Heart right ventricle (tissue), 16 donors: ENCODE measurements at regions not wholly inside any gene's neighbourhood (a gene's known extent, or its start where the extent isn't known, plus 50 kb on each side); places are given as distances from the start of the nearest gene placed in this dataset.
A peak's percentile ranks its signal among the peaks of the same experiment; 100 is the strongest.

ENCODE experiments used
- ATAC-seq, 8 donors: fragments of 200-7000 bp; cut with Tn5 transposase; one replicate each; pipeline ENCODE4 v1.9.1; 2020; ENCODE audit warnings: mild to moderate bottlenecking in 8 of 8, moderate library complexity in 8 of 8, moderate number of reproducible peaks in 1 of 8
- DNase-seq, 2 donors: peaks; one replicate each; pipeline ENCODE4 v3.0.0-alpha.2; 2020
- H3K27ac ChIP-seq, 10 donors: fragments of 200-600 bp; sonication (generic) in 2 of 10; one replicate each; pipeline versions ENCODE4 v1.5.0 to v1.8.0; 2020 to 2022; ENCODE audit warnings: mild to moderate bottlenecking in 3 of 10
- H3K27me3 ChIP-seq, 7 donors: fragments of 200-600 bp; one replicate each; pipeline ENCODE4 v1.8.0; 2021 to 2022; ENCODE audit warnings: mild to moderate bottlenecking in 2 of 7
- H3K36me3 ChIP-seq, 9 donors: fragments of 200-600 bp; sonication (generic) in 1 of 9; one replicate each; pipeline versions ENCODE4 v1.5.0 to v1.8.0; 2020 to 2022; ENCODE audit warnings: mild to moderate bottlenecking in 2 of 9
- H3K4me1 ChIP-seq, 9 donors: fragments of 200-600 bp; sonication (generic) in 1 of 9; one replicate each; pipeline versions ENCODE4 v1.5.0 to v1.8.0; 2020 to 2022; ENCODE audit warnings: mild to moderate bottlenecking in 4 of 9
- H3K4me3 ChIP-seq, 10 donors: fragments of 200-600 bp; sonication (generic) in 2 of 10; one replicate each; pipeline versions ENCODE4 v1.5.0 to v1.8.0; 2020 to 2022; ENCODE audit warnings: mild to moderate bottlenecking in 7 of 10, moderate library complexity in 2 of 10
- H3K9me3 ChIP-seq, 11 donors: fragments of 200-600 bp in 10 of 11; sonication (generic) in 2 of 11; one replicate each; pipeline versions ENCODE4 v1.5.0 to v1.8.0; 2013 to 2022; ENCODE audit warnings: mild to moderate bottlenecking in 2 of 11, control low read depth in 1 of 11, moderate library complexity in 1 of 11
- CTCF ChIP-seq, 9 donors: fragments of 200-600 bp; sonication (generic) in 2 of 9; IDR thresholded peaks; one replicate each; pipeline versions ENCODE4 v1.5.0 to v1.8.0; 2021 to 2022; ENCODE audit warnings: antibody characterized with exemption in 9 of 9, mild to moderate bottlenecking in 5 of 9, moderate library complexity in 1 of 9
- WGBS, 2 donors: extraction: QIAGEN DNeasy Blood & Tissue Kit; methylation state at CpG; one replicate each; pipeline ENCODE4 v1.1.7; 2013; ENCODE audit warnings: inconsistent platforms in 1 of 2; 5-methylcytosine and 5-hydroxymethylcytosine counted together
- intact Hi-C, 10 donors: fragments of 100-400 bp; cut with DNase I; formaldehyde crosslinking; loops; one replicate each; pipeline versions ENCODE4 v1.11.1 to v1.14.2; 2022
- donor health status: Arrhythmogenic right ventricular cardiomyopathy.
- donor health status: ischemic (EF 13 %, LVEDD 7.1; RV severe dilation, severe dysfunction).
- donor health status: healthy with polysubstance abuse.
- donor health status: DM: no; HTN: yes; CAD: no.
- donor health status: DM: no; HTN: no; CAD: no.
- donor health status: ischemic (EF 25% LVEDD 6.9; RV normal size, moderate dysfunction).
- donor health status: ischemic (EF 25% LVEDD 5.7; RV mildly dilated, moderate dysfunction).
- donor health status: healthy.
- donor health status: DM: yes; HTN: yes; CAD: no.
- donor health status: Ischemic cardiomyopathy.
- donor health status: ischemic (EF 35%, LVEDD 5.7; RV mildly dilated, moderate dysfunction).
- donor health status: nonischemic (EF 11% LVEDD 7.7; RV severe dilation, severe dysfunction).
- donor health status: DM: yes; HTN: yes; CAD: no.
- donor health status: PGD.
- donor health status: ischemic (EF 29% LVEDD 5.4; RV normal size, mild dysfunction).
- donor health status: nonischemic (EF 23%, LVEDD 6.1; RV moderate dilation, normal function).

DNA sequence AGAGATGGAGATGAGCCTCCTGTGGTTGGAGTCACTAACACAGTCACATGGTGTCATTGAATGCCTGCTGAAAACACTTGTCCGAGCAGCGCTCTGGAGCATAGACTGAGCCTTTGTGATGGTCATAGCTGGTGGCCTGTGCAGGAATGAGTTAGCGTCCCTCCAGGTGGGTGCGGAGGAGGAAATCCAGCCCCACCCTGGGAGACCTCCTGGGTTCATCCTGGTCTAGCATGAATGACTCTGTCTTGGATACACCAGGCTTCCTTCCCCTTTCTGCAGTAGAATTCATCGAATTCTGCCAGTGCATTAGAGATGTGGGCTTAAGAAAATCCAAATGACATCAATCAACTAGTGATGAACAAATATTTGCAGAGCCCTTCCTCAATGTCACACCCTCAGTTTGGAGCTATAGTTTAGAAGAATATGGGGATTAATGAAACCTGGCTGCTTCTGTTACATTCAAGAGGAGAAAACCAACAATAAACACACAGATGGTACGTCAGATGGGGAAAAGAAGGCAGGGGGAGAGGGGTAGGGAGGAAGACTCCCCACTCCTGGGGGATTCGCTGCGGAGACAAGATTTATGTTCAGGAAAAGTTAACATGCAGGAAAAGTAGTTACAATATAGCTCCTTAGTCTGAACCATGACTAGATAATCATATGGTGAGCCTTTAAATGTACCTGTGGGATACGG is 136.7 kb downstream of the DDX1 start:
- no peak overlapping the region for H3K27ac ChIP-seq
- H3K4me1 ChIP-seq = peaks cover 9 to 36% (median 28%) of the 10 kb centered on the region in 9 donors
- DNase-seq (no peak), ATAC-seq (no peak)
- WGBS, 2 donors = 89 to 94% methylated on average over 9 of the region's 9 CpGs
- no peaks in the 10 kb centered on the region for H3K9me3 ChIP-seq
- H3K4me3 ChIP-seq = no peak overlapping the region
- no peak for TF ChIP-seq CTCF (IDR thresholded peaks at IDR 0.05)
- no peaks in the 10 kb centered on the region for H3K36me3 ChIP-seq
- intact Hi-C loops = no loop called here
- no peaks in the 10 kb centered on the region for H3K27me3 ChIP-seq

DNA sequence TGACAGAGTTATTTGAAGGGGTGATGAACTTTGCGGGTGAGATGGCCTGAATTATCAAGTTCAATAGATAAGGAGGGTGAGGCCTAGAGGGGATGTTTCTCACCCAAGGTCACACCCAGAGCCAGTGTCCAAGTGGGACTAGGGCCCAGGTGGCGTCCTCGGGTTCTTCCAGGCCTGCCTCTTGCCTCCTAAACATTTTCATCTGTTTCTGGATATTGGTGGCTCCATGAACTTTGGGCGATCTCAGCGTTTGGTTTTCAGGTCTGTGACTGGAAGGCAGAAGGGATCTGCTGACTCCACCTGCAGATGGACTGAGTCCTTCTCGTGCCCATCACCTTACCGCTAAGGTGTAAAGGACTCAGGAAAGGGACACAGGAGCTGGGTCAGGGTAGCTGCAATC is 137.3 kb downstream of the DDX1 start:
- TF ChIP-seq CTCF (IDR thresholded peaks at IDR 0.05) = no peak
- WGBS, 2 donors = 96 to 98% methylated on average over 7 of the region's 7 CpGs
- Histone ChIP-seq H3K4me1 (peaks cover 10 to 42% (median 34%) of the 10 kb centered on the region in 9 donors), H3K27me3 (no peaks in the 10 kb centered on the region), H3K9me3 (no peaks in the 10 kb centered on the region), H3K4me3 (no peak overlapping the region), H3K27ac (no peak overlapping the region), H3K36me3 (no peaks in the 10 kb centered on the region)
- no peak for ATAC-seq
- no peak for DNase-seq
- intact Hi-C loops = no loop called here

DNA sequence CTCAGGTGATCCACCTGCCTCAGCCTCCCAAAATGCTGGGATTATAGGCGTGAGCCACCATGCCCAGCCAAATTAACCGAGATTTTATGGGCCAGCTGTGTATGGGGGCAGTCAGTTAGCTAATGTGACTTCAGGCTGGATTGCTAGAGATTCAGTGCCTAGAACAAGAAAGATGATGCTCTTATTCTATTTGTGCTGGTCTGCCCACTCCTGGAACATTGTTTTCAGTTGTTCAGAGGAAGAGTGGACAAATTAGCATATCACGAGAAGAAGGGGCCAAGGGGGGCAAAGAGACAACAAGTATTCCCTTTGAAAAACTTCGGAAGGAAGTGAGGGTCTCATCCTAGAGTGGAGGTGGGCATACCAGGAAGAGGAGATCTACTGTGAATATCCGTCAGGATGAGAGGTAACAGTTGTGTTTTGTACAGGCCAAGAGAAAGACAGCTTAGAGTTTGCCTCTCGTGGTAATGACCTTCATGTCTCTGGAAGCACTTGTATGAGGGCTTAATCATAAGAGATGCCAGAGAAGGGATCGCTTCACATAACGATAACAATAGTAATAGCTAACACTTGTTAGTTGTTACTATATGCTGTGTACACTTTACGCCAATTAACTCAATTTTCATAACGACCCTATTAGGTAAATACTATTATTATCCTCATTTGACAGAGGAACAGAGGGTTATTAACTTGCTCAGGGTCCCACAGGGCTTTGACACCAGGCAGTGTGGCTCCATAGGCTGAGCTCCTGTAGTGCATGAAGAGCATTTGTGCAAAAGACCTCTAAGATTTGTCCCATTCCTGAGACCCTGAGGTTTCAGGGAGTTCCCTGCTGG is 138.3 kb downstream of the DDX1 start:
- Histone ChIP-seq H3K9me3 (no peaks in the 10 kb centered on the region), H3K27me3 (no peaks in the 10 kb centered on the region), H3K4me3 (no peak overlapping the region), H3K36me3 (no peaks in the 10 kb centered on the region), H3K27ac (peak overlapping the region in 8 of 10 donors; percentile 4 to 77 (median 36)), H3K4me1 (peaks cover 20 to 51% (median 44%) of the 10 kb centered on the region in 9 donors)
- no peak for TF ChIP-seq CTCF (IDR thresholded peaks at IDR 0.05)
- DNase-seq (no peak), ATAC-seq (peak in 3 of 8 donors; percentile 2 to 55 (median 39))
- WGBS, 2 donors = 60% methylated on average over 10 of the region's 10 CpGs
- intact Hi-C loops = loop anchor here in 3 of 10 donors (5.0 to 10.0 kb wide), 3 partner anchors 83 to 185 kb away; no protein-coding TSS in a partner anchor

DNA sequence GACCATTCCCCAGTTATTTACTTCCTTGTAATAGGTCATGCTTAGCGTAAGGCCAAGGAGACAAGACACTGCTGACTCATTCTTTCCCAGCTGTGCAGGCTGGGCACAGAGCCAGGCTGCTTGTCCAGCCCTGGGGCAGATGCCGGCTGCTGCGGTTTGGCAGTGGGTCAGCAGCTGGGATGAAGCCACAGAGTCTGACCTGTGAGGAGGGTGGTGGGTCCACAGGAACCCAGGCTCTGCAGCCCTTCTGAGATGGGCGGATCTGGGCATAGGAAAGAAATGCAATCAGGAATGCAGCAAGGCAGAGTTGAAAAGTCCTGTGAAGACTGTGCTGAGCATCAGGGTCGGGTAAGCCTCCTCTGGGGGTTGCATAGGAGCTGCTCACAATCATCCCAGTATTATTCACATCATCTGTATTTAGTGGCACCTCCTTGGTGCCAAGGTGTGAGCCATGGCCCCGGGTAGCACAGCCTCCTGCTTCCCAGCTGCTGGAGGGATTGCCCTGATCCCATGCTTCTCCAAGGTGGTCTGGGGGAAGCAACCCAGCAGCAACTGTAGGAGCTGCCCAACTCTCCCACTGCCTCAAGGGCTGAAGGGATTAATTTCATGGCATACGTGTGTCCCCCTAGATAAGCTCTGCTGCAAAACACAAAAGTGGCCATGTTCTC is 139.0 kb downstream of the DDX1 start:
- Histone ChIP-seq H3K27me3 (no peaks in the 10 kb centered on the region), H3K36me3 (no peaks in the 10 kb centered on the region), H3K4me3 (no peak overlapping the region), H3K9me3 (no peaks in the 10 kb centered on the region), H3K27ac (peak overlapping the region in 4 of 10 donors; percentile 6 to 77 (median 54)), H3K4me1 (peaks cover 26 to 59% (median 51%) of the 10 kb centered on the region in 9 donors)
- no peak for TF ChIP-seq CTCF (IDR thresholded peaks at IDR 0.05)
- 13 to 16% methylated on average over 7 of the region's 7 CpGs for WGBS, 2 donors
- peak; percentile 86 to 96 (median 94) for ATAC-seq
- peak; percentile 94 to 95 for DNase-seq
- intact Hi-C loops = loop anchor here in 3 of 10 donors (5.0 to 10.0 kb wide), 3 partner anchors 83 to 184 kb away; no protein-coding TSS in a partner anchor
